ENCODE measurements at regions not wholly inside any gene's neighbourhood (a gene's known extent, or its start where the extent isn't known, plus 50 kb on each side); places are given as distances from the start of the nearest gene placed in this dataset.

GRCh38 chr22:48323746-48324145 lies 1503.9 kb downstream of the BRD1 start:
- TF ChIP-seq CTCF (IDR thresholded peaks at IDR 0.05; ENCODE audit: insufficient read depth, low read length, poor library complexity, severe bottlenecking): no peak
- TF ChIP-seq EZH2phosphoT487 (conservative IDR thresholded peaks at IDR 0.05; ENCODE audit: low read length): no peak
